SU-DHL-6 (cell line): ENCODE measurements at regions not wholly inside any gene's neighbourhood (a gene's known extent, or its start where the extent isn't known, plus 50 kb on each side); places are given as distances from the start of the nearest gene placed in this dataset.

Experiments
- H2AFZ ChIP-seq: fragments of 200-600 bp; sonication (generic); 2 replicates; pipeline ENCODE4 v1.6.1; 2014; ENCODE audit warnings: low read depth, mild to moderate bottlenecking, moderate library complexity, mixed read lengths, antibody characterized with exemption, low read length; ENCODE audit not compliant: severe bottlenecking
- H3F3A ChIP-seq: fragments of 200-600 bp; shearing (Covaris generic); 2 replicates; pipeline ENCODE4 v1.6.0; 2016; ENCODE audit warnings: antibody characterized with exemption, mild to moderate bottlenecking; ENCODE audit not compliant: insufficient read depth
- H3K27ac ChIP-seq: fragments of 200-600 bp; sonication (generic); 2 replicates; pipeline ENCODE4 v1.5.1; 2016; ENCODE audit warnings: low read depth, mild to moderate bottlenecking, low read length, moderate library complexity, mixed read lengths
- H3K27me3 ChIP-seq: fragments of 200-600 bp; sonication (generic), shearing (Covaris generic); 2 replicates; pipeline ENCODE4 v1.6.0; 2014; ENCODE audit warnings: mild to moderate bottlenecking, low read length
- H3K36me3 ChIP-seq: fragments of 200-600 bp; sonication (generic); 2 replicates; pipeline ENCODE4 v1.6.1; 2014; ENCODE audit warnings: mild to moderate bottlenecking, low read length, mixed read lengths
- H3K4me2 ChIP-seq: fragments of 300-600, 200-600 bp; shearing (Covaris generic), sonication (generic); 2 replicates; pipeline ENCODE4 v1.6.0; 2014; ENCODE audit warnings: low read length, low read depth, mild to moderate bottlenecking; ENCODE audit not compliant: poor library complexity, severe bottlenecking
- H3K4me3 ChIP-seq: fragments of 200-600 bp; sonication (generic); 2 replicates; pipeline ENCODE4 v1.5.1; 2014; ENCODE audit warnings: antibody characterized with exemption, low read length, mild to moderate bottlenecking, mixed read lengths; ENCODE audit not compliant: insufficient read depth, poor library complexity, severe bottlenecking
- H3K79me2 ChIP-seq: fragments of 200-600 bp; sonication (generic); 2 replicates; pipeline ENCODE4 v1.6.1; 2014; ENCODE audit warnings: mild to moderate bottlenecking, low read length, moderate library complexity; ENCODE audit not compliant: insufficient read depth
- H3K9ac ChIP-seq: fragments of 200-600 bp; sonication (generic); 2 replicates; pipeline ENCODE4 v1.7.0; 2014; ENCODE audit warnings: mild to moderate bottlenecking, low read length
- H3K9me2 ChIP-seq: fragments of 200-600 bp; sonication (generic); replicated peaks from 2 replicates; pipeline ENCODE4 v1.6.1; 2014; ENCODE audit warnings: low read length; ENCODE audit not compliant: insufficient read depth
- H3K9me3 ChIP-seq: fragments of 200-600 bp; sonication (generic); 2 replicates; pipeline ENCODE4 v1.6.1; 2014; ENCODE audit warnings: low read length, mixed read lengths; ENCODE audit not compliant: insufficient read depth
- H4K20me1 ChIP-seq: fragments of 200-600 bp; sonication (generic); 2 replicates; pipeline ENCODE4 v1.6.1; 2014; ENCODE audit warnings: low read depth, mild to moderate bottlenecking, antibody characterized with exemption, low read length, moderate library complexity, mixed read lengths
- CTCF ChIP-seq: fragments of 200-600 bp; sonication (generic); IDR thresholded peaks from one replicate; pipeline ENCODE4 v1.5.1; 2017; ENCODE audit warnings: antibody characterized with exemption, mild to moderate bottlenecking, low read length, moderate library complexity; ENCODE audit not compliant: insufficient read depth, poor library complexity, severe bottlenecking
- EZH2phosphoT487 ChIP-seq: fragments of 200-600 bp; sonication (generic), shearing (Covaris generic); conservative IDR thresholded peaks from 2 replicates; pipeline ENCODE4 v1.6.1; 2018; ENCODE audit warnings: mild to moderate bottlenecking, antibody characterized with exemption, low read length, moderate library complexity, mixed read lengths

GRCh38 chr1:191490303-191490702 lies 668.0 kb upstream of the RGS18 start:
- Histone ChIP-seq H3K36me3 (no peaks in the 10 kb centered on the region), H3K9me2 (no peaks in the 10 kb centered on the region), H3K27me3 (no peaks in the 10 kb centered on the region), H3K9me3 (no peaks in the 10 kb centered on the region; the same call in 1 of the 2 replicates), H3K79me2 (no peaks in the 10 kb centered on the region), H4K20me1 (no peaks in the 10 kb centered on the region), H3F3A (peaks cover 4% of the 10 kb centered on the region; the same call in 1 of the 2 replicates), H3K27ac (no peak overlapping the region), H3K4me2 (no peak overlapping the region), H3K9ac (no peak overlapping the region), H3K4me3 (no peak overlapping the region), H2AFZ (peak overlapping the region; percentile 63)
- TF ChIP-seq EZH2phosphoT487 (no peak), CTCF (no peak)

- Histone ChIP-seq H3K27me3 (no peaks in the 10 kb centered on the region), H3K9ac (no peak overlapping the region), H3K4me3 (no peak overlapping the region), H3K9me3 (no peaks in the 10 kb centered on the region; the same call in 1 of the 2 replicates), H4K20me1 (no peaks in the 10 kb centered on the region), H2AFZ (peak overlapping the region; percentile 44), H3K79me2 (no peaks in the 10 kb centered on the region), H3K9me2 (no peaks in the 10 kb centered on the region), H3F3A (no peaks in the 10 kb centered on the region), H3K36me3 (no peaks in the 10 kb centered on the region), H3K27ac (no peak overlapping the region), H3K4me2 (no peak overlapping the region)
- no peak for TF ChIP-seq EZH2phosphoT487
- TF ChIP-seq CTCF, result no peak
Observed at GRCh38 chr1:191495040-191495439, 663.2 kb upstream of the RGS18 start.

- no peaks in the 10 kb centered on the region for H3K36me3 ChIP-seq
- no peaks in the 10 kb centered on the region for H3K79me2 ChIP-seq
- H3K27ac ChIP-seq, result no peak overlapping the region; the same call in 1 of the 2 replicates
- no peaks in the 10 kb centered on the region for H3K9me2 ChIP-seq
- no peaks in the 10 kb centered on the region; the same call in 1 of the 2 replicates for H3K9me3 ChIP-seq
- H2AFZ ChIP-seq, result peak overlapping the region; percentile 55
- TF ChIP-seq CTCF, result no peak
- no peak for TF ChIP-seq EZH2phosphoT487
- H3K27me3 ChIP-seq, result no peaks in the 10 kb centered on the region
- H4K20me1 ChIP-seq, result no peaks in the 10 kb centered on the region
- no peaks in the 10 kb centered on the region for H3F3A ChIP-seq
- no peak overlapping the region for H3K4me3 ChIP-seq
- no peak overlapping the region for H3K4me2 ChIP-seq
- no peak overlapping the region for H3K9ac ChIP-seq
Observed at GRCh38 chr1:191498318-191498717, 659.9 kb upstream of the RGS18 start.

- H3F3A ChIP-seq, result no peaks in the 10 kb centered on the region
- no peaks in the 10 kb centered on the region for H3K36me3 ChIP-seq
- TF ChIP-seq EZH2phosphoT487 (no peak), CTCF (no peak)
- H3K4me3 ChIP-seq, result no peak overlapping the region
- H3K27me3 ChIP-seq, result no peaks in the 10 kb centered on the region
- H3K9ac ChIP-seq, result no peak overlapping the region
- H3K9me2 ChIP-seq, result no peaks in the 10 kb centered on the region
- no peaks in the 10 kb centered on the region for H3K79me2 ChIP-seq
- peak overlapping the region; percentile 55 for H2AFZ ChIP-seq
- no peak overlapping the region; the same call in 1 of the 2 replicates for H3K27ac ChIP-seq
- H3K4me2 ChIP-seq, result peak overlapping the region; percentile 25
- H3K9me3 ChIP-seq, result no peaks in the 10 kb centered on the region; the same call in 1 of the 2 replicates
- no peaks in the 10 kb centered on the region for H4K20me1 ChIP-seq
Observed at GRCh38 chr1:191498825-191499224, 659.4 kb upstream of the RGS18 start.
